Caco-2 (cell line): ENCODE measurements at regions not wholly inside any gene's neighbourhood (a gene's known extent, or its start where the extent isn't known, plus 50 kb on each side); places are given as distances from the start of the nearest gene placed in this dataset.

ENCODE experiments used
- BruUV-seq: library from RNA; stranded (reverse); fragments of 400-500 nt; replicated peaks from 2 replicates; lab custom pipeline; 2021; lab: Mats Ljungman, UMichigan
- CTCF ChIA-PET: fragments of 300-600 bp; sonication (Branson Sonifier 250); formaldehyde crosslinking; loops from one replicate; lab custom pipeline; 2022; ENCODE audit warnings: antibody characterized with exemption; lab: Charles Lee
- POLR2A ChIA-PET: fragments of 300-600 bp; sonication (Branson Sonifier 250); formaldehyde crosslinking; loops from one replicate; lab custom pipeline; 2022; ENCODE audit warnings: antibody characterized with exemption; lab: Charles Lee
- DNase-seq, 2 experiments: peaks; one replicate each; pipeline versions ENCODE4 v3.0.0 to v3.0.0-alpha.2; 2020 to 2022
- H3K27me3 ChIP-seq: replicated peaks from 2 replicates; pipeline ENCODE4 v1.6.0; 2011; ENCODE audit warnings: low read length; ENCODE audit not compliant: control insufficient read depth, insufficient read depth
- H3K36me3 ChIP-seq: 2 replicates; pipeline ENCODE4 v1.5.1; 2011; ENCODE audit warnings: low read length; ENCODE audit not compliant: control insufficient read depth, insufficient read depth
- H3K4me1 ChIP-seq: fragments of 250-450 bp; sonication (Bioruptor Pico); 2 replicates; pipeline ENCODE4 v1.5.1; 2020; ENCODE audit warnings: mild to moderate bottlenecking
- H3K4me3 ChIP-seq: 2 replicates; pipeline ENCODE4 v1.5.1; 2011; ENCODE audit warnings: low read depth, mild to moderate bottlenecking, control low read depth, low read length
- H3K9me3 ChIP-seq: fragments of 250-450 bp; sonication (Bioruptor Pico); 2 replicates; pipeline ENCODE4 v1.5.1; 2020; ENCODE audit warnings: mild to moderate bottlenecking, moderate library complexity
- H3K27ac Mint-ChIP-seq: one replicate; pipeline ENCODE4 v1.8.0; 2022; ENCODE audit warnings: mixed read lengths; ENCODE audit not compliant: unreplicated experiment
- H3K27me3 Mint-ChIP-seq: one replicate; pipeline ENCODE4 v1.8.0; 2022; ENCODE audit warnings: mixed read lengths; ENCODE audit not compliant: insufficient read depth, unreplicated experiment
- H3K36me3 Mint-ChIP-seq: one replicate; pipeline ENCODE4 v1.8.0; 2022; ENCODE audit warnings: mild to moderate bottlenecking, mixed read lengths; ENCODE audit not compliant: insufficient read depth, unreplicated experiment
- H3K4me1 Mint-ChIP-seq: one replicate; pipeline ENCODE4 v1.8.0; 2022; ENCODE audit warnings: low read depth, mixed read lengths; ENCODE audit not compliant: unreplicated experiment
- H3K4me3 Mint-ChIP-seq: one replicate; pipeline ENCODE4 v1.8.0; 2022; ENCODE audit warnings: mild to moderate bottlenecking, moderate library complexity, mixed read lengths; ENCODE audit not compliant: unreplicated experiment
- H3K9me3 Mint-ChIP-seq: one replicate; pipeline ENCODE4 v1.8.0; 2022; ENCODE audit warnings: mixed read lengths; ENCODE audit not compliant: unreplicated experiment
- intact Hi-C: fragments of 100-400 bp; cut with micrococcal nuclease; formaldehyde crosslinking; loops from one replicate; pipeline ENCODE4 v1.10.0; 2022; ENCODE audit not compliant: unreplicated experiment
- TF ChIP-seq, protein P1 (sequence below), 2 experiments: fragments of 200-600 bp in 1 of 2; IDR thresholded peaks; 1 replicate in 1 of 2; 2 replicates in 1 of 2; pipeline versions ENCODE4 v1.5.1 to v1.8.0; 2011 to 2022; ENCODE audit warnings: antibody characterized with exemption in 1 of 2, control low read depth in 1 of 2, inconsistent platforms in 1 of 2, low read depth in 1 of 2, low read length in 1 of 2, mild to moderate bottlenecking in 1 of 2, moderate library complexity in 1 of 2; ENCODE audit not compliant: insufficient read depth in 1 of 2, severe bottlenecking in 1 of 2, unreplicated experiment in 1 of 2

GRCh38 chr12:24605916-24606315 is 343.0 kb downstream of the BCAT1 start:
- H3K9me3 ChIP-seq, result no peaks in the 10 kb centered on the region
- Mint-ChIP-seq H3K4me3 (no peak overlapping the region), H3K36me3 (peaks cover 8% of the 10 kb centered on the region), H3K4me1 (no peaks in the 10 kb centered on the region), H3K9me3 (peaks cover 19% of the 10 kb centered on the region), H3K27me3 (no peaks in the 10 kb centered on the region), H3K27ac (no peak overlapping the region)
- H3K27me3 ChIP-seq, result no peaks in the 10 kb centered on the region
- intact Hi-C loops, result no loop called here
- POLR2A ChIA-PET, result interaction anchor here (1.0 kb wide), 1 partner anchor 10 kb away, joined by 3 read pairs; no protein-coding TSS in a partner anchor
- no peak for DNase-seq
- CTCF ChIA-PET, result interaction anchor here (0.6 kb wide), 1 partner anchor 9 kb away, joined by 3 read pairs; no protein-coding TSS in a partner anchor
- H3K4me1 ChIP-seq, result 0 out of 2 replicates have a peak, but pooled peaks cover 7% of the 10 kb centered on the region
- H3K4me3 ChIP-seq, result no peak overlapping the region
- H3K36me3 ChIP-seq, result no peaks in the 10 kb centered on the region
- no TSS peak for BruUV-seq
- TF ChIP-seq, protein P1, sequence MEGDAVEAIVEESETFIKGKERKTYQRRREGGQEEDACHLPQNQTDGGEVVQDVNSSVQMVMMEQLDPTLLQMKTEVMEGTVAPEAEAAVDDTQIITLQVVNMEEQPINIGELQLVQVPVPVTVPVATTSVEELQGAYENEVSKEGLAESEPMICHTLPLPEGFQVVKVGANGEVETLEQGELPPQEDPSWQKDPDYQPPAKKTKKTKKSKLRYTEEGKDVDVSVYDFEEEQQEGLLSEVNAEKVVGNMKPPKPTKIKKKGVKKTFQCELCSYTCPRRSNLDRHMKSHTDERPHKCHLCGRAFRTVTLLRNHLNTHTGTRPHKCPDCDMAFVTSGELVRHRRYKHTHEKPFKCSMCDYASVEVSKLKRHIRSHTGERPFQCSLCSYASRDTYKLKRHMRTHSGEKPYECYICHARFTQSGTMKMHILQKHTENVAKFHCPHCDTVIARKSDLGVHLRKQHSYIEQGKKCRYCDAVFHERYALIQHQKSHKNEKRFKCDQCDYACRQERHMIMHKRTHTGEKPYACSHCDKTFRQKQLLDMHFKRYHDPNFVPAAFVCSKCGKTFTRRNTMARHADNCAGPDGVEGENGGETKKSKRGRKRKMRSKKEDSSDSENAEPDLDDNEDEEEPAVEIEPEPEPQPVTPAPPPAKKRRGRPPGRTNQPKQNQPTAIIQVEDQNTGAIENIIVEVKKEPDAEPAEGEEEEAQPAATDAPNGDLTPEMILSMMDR (IDR thresholded peaks at IDR 0.05; ENCODE audit: insufficient read depth in 1 of 2, low read depth in 1 of 2, low read length in 1 of 2, severe bottlenecking in 1 of 2, unreplicated experiment in 1 of 2), result no peak

DNA sequence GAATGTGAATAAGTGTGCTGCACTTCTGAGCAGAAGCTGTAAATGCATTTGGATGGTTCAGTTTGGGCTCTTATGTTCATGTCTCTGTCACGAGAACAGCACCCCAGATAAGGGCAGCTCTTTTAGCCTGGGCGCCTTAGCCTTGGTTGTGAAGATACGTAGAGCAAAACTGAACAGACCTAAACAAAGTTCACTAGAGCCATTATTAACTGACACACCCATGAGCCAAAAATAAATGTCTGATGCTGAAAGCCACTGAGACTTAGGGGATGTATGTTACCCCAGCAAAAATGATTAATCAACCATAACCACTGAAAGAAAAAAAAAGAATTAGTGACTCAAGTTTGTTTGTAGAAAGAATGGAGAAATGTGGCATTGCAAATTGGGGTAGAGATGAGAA is 343.4 kb downstream of the BCAT1 start:
- ChIA-PET POLR2A (no interaction called here), CTCF (no interaction called here)
- Mint-ChIP-seq H3K9me3 (peaks cover 15% of the 10 kb centered on the region), H3K4me3 (no peak overlapping the region), H3K27me3 (no peaks in the 10 kb centered on the region), H3K4me1 (no peaks in the 10 kb centered on the region), H3K36me3 (peaks cover 4% of the 10 kb centered on the region), H3K27ac (no peak overlapping the region)
- H3K4me1 ChIP-seq, result 0 out of 2 replicates have a peak, but pooled peaks cover 7% of the 10 kb centered on the region
- TF ChIP-seq, protein P1 (IDR thresholded peaks at IDR 0.05; ENCODE audit: insufficient read depth in 1 of 2, low read depth in 1 of 2, low read length in 1 of 2, severe bottlenecking in 1 of 2, unreplicated experiment in 1 of 2), result no peak
- H3K27me3 ChIP-seq, result no peaks in the 10 kb centered on the region
- no peak overlapping the region for H3K4me3 ChIP-seq
- intact Hi-C loops, result no loop called here
- no TSS peak for BruUV-seq
- no peaks in the 10 kb centered on the region for H3K36me3 ChIP-seq
- no peaks in the 10 kb centered on the region for H3K9me3 ChIP-seq
- no peak for DNase-seq

GRCh38 chr12:24603371-24603770 is 345.5 kb downstream of the BCAT1 start:
- ChIA-PET POLR2A (no interaction called here), CTCF (no interaction called here)
- H3K4me1 ChIP-seq, result no peaks in the 10 kb centered on the region
- no peaks in the 10 kb centered on the region for H3K9me3 ChIP-seq
- no peak for DNase-seq
- no peaks in the 10 kb centered on the region for H3K9me3 Mint-ChIP-seq
- no peaks in the 10 kb centered on the region for H3K36me3 Mint-ChIP-seq
- no peak overlapping the region for H3K4me3 ChIP-seq
- TF ChIP-seq, protein P1 (IDR thresholded peaks at IDR 0.05; ENCODE audit: insufficient read depth in 1 of 2, low read depth in 1 of 2, low read length in 1 of 2, severe bottlenecking in 1 of 2, unreplicated experiment in 1 of 2), result no peak
- H3K4me1 Mint-ChIP-seq, result peaks cover 8% of the 10 kb centered on the region
- no peak overlapping the region for H3K27ac Mint-ChIP-seq
- H3K36me3 ChIP-seq, result no peaks in the 10 kb centered on the region
- H3K4me3 Mint-ChIP-seq, result no peak overlapping the region
- H3K27me3 Mint-ChIP-seq, result no peaks in the 10 kb centered on the region
- no TSS peak for BruUV-seq
- intact Hi-C loops, result no loop called here
- H3K27me3 ChIP-seq, result no peaks in the 10 kb centered on the region
